GM23338 (cell line): ENCODE measurements at regions not wholly inside any gene's neighbourhood (a gene's known extent, or its start where the extent isn't known, plus 50 kb on each side); places are given as distances from the start of the nearest gene placed in this dataset.

ENCODE experiments used
- ATAC-seq: fragments of 200-7000 bp; cut with Tn5 transposase; 3 replicates; pipeline ENCODE4 v1.9.1; 2020
- DNase-seq: peaks from one replicate; pipeline ENCODE4 v3.0.0-alpha.2; 2015; ENCODE audit warnings: low spot score
- H2AFZ ChIP-seq: fragments of 200-600 bp; sonication (generic); 2 replicates; pipeline ENCODE4 v1.8.0; 2016; ENCODE audit warnings: antibody characterized with exemption, mild to moderate bottlenecking, moderate library complexity
- H3F3A ChIP-seq: fragments of 200-600 bp; sonication (generic); replicated peaks from 2 replicates; pipeline ENCODE4 v1.8.0; 2017; ENCODE audit warnings: antibody characterized with exemption, mixed run types, low read depth
- H3K27ac ChIP-seq: fragments of 200-600 bp; sonication (generic); 2 replicates; pipeline ENCODE4 v1.6.1; 2016; ENCODE audit warnings: low read depth
- H3K27me3 ChIP-seq: fragments of 200-600 bp; sonication (generic); 2 replicates; pipeline ENCODE4 v1.8.0; 2016; ENCODE audit warnings: mild to moderate bottlenecking, mixed run types, moderate library complexity; ENCODE audit not compliant: insufficient read depth
- H3K36me3 ChIP-seq: fragments of 200-600 bp; sonication (generic); 2 replicates; pipeline ENCODE4 v1.8.0; 2016; ENCODE audit warnings: mild to moderate bottlenecking; ENCODE audit not compliant: insufficient read depth
- H3K4me1 ChIP-seq: fragments of 200-600 bp; sonication (generic); 2 replicates; pipeline ENCODE4 v1.8.0; 2016; ENCODE audit warnings: mild to moderate bottlenecking, moderate library complexity; ENCODE audit not compliant: insufficient read depth
- H3K4me2 ChIP-seq: fragments of 200-600 bp; sonication (generic); 2 replicates; pipeline ENCODE4 v1.7.1; 2017; ENCODE audit warnings: mixed run types
- H3K4me3 ChIP-seq: fragments of 200-600 bp; sonication (generic); 2 replicates; pipeline ENCODE4 v1.6.1; 2016; ENCODE audit warnings: mixed run types
- H3K79me2 ChIP-seq: fragments of 200-600 bp; sonication (generic); replicated peaks from 2 replicates; pipeline ENCODE4 v1.8.0; 2017; ENCODE audit warnings: mild to moderate bottlenecking; ENCODE audit not compliant: insufficient read depth
- H3K9me2 ChIP-seq: fragments of 200-600 bp; sonication (generic); 2 replicates; pipeline ENCODE4 v1.8.0; 2017; ENCODE audit not compliant: insufficient read depth
- H4K20me1 ChIP-seq: fragments of 200-600 bp; sonication (generic); replicated peaks from 2 replicates; pipeline ENCODE4 v1.8.0; 2017; ENCODE audit warnings: mild to moderate bottlenecking; ENCODE audit not compliant: insufficient read depth
- H3K27ac Mint-ChIP-seq: 2 replicates; pipeline ENCODE4 v1.8.0; 2020; ENCODE audit warnings: inconsistent platforms, mild to moderate bottlenecking, moderate library complexity, mixed read lengths
- H3K27me3 Mint-ChIP-seq: 3 replicates; pipeline ENCODE4 v1.8.0; 2022; ENCODE audit warnings: low read depth, mild to moderate bottlenecking, moderate library complexity, mixed read lengths, inconsistent platforms; ENCODE audit not compliant: insufficient read depth, poor library complexity
- H3K36me3 Mint-ChIP-seq: 3 replicates; pipeline ENCODE4 v1.8.0; 2021; ENCODE audit warnings: low read depth, mild to moderate bottlenecking, inconsistent platforms, moderate library complexity, mixed read lengths
- H3K4me1 Mint-ChIP-seq: 3 replicates; pipeline ENCODE4 v1.8.0; 2020; ENCODE audit warnings: mild to moderate bottlenecking, inconsistent platforms, mixed read lengths
- H3K4me3 Mint-ChIP-seq: 3 replicates; pipeline ENCODE4 v1.8.0; 2021; ENCODE audit warnings: moderate library complexity, mild to moderate bottlenecking, inconsistent platforms, mixed read lengths
- H3K9me3 Mint-ChIP-seq: 3 replicates; pipeline ENCODE4 v1.8.0; 2020; ENCODE audit warnings: moderate library complexity, mild to moderate bottlenecking, inconsistent platforms, mixed read lengths
- CREB1 ChIP-seq: fragments of 250-450 bp; sonication (Bioruptor Pico); IDR thresholded peaks from 2 replicates; pipeline ENCODE4 v1.5.0; 2020; ENCODE audit warnings: low read depth, mild to moderate bottlenecking, moderate library complexity
- ZNF114 ChIP-seq: fragments of 250-450 bp; sonication (Bioruptor Pico); IDR thresholded peaks from 2 replicates; pipeline ENCODE4 v1.5.0; 2020; ENCODE audit warnings: mild to moderate bottlenecking, moderate library complexity
- TF ChIP-seq, protein P1 (sequence below): fragments of 250-450 bp; sonication (Bioruptor Pico); IDR thresholded peaks from 2 replicates; pipeline ENCODE4 v1.5.0; 2020; ENCODE audit warnings: mild to moderate bottlenecking, moderate library complexity
- TF ChIP-seq, protein P2 (sequence below), 2 experiments: fragments of 200-600 bp in 1 of 2; sonication (generic) in 1 of 2; conservative IDR thresholded peaks; 2 replicates each; pipeline versions ENCODE4 v1.5.1 to v1.6.1; 2016 to 2017; ENCODE audit warnings: antibody characterized with exemption in 2 of 2, low read depth in 2 of 2, mild to moderate bottlenecking in 2 of 2, moderate library complexity in 1 of 2

DNA sequence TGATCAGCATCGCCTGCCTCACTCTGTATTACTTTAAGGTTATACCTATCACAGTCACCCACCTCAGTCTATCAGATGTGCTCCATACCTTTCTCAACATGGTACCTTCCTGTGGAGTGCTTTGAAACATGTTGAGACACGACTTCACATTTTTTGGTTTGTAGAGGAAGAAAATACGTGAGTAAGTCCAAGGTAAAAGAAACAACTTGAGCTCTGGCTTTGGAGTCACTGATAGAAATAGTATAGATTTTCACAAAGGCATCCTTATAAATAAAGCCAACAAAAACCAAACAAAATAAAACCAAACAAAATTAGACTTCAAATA is 77.5 kb upstream of the HMHB1 start (continued):
- TF ChIP-seq, protein P1, sequence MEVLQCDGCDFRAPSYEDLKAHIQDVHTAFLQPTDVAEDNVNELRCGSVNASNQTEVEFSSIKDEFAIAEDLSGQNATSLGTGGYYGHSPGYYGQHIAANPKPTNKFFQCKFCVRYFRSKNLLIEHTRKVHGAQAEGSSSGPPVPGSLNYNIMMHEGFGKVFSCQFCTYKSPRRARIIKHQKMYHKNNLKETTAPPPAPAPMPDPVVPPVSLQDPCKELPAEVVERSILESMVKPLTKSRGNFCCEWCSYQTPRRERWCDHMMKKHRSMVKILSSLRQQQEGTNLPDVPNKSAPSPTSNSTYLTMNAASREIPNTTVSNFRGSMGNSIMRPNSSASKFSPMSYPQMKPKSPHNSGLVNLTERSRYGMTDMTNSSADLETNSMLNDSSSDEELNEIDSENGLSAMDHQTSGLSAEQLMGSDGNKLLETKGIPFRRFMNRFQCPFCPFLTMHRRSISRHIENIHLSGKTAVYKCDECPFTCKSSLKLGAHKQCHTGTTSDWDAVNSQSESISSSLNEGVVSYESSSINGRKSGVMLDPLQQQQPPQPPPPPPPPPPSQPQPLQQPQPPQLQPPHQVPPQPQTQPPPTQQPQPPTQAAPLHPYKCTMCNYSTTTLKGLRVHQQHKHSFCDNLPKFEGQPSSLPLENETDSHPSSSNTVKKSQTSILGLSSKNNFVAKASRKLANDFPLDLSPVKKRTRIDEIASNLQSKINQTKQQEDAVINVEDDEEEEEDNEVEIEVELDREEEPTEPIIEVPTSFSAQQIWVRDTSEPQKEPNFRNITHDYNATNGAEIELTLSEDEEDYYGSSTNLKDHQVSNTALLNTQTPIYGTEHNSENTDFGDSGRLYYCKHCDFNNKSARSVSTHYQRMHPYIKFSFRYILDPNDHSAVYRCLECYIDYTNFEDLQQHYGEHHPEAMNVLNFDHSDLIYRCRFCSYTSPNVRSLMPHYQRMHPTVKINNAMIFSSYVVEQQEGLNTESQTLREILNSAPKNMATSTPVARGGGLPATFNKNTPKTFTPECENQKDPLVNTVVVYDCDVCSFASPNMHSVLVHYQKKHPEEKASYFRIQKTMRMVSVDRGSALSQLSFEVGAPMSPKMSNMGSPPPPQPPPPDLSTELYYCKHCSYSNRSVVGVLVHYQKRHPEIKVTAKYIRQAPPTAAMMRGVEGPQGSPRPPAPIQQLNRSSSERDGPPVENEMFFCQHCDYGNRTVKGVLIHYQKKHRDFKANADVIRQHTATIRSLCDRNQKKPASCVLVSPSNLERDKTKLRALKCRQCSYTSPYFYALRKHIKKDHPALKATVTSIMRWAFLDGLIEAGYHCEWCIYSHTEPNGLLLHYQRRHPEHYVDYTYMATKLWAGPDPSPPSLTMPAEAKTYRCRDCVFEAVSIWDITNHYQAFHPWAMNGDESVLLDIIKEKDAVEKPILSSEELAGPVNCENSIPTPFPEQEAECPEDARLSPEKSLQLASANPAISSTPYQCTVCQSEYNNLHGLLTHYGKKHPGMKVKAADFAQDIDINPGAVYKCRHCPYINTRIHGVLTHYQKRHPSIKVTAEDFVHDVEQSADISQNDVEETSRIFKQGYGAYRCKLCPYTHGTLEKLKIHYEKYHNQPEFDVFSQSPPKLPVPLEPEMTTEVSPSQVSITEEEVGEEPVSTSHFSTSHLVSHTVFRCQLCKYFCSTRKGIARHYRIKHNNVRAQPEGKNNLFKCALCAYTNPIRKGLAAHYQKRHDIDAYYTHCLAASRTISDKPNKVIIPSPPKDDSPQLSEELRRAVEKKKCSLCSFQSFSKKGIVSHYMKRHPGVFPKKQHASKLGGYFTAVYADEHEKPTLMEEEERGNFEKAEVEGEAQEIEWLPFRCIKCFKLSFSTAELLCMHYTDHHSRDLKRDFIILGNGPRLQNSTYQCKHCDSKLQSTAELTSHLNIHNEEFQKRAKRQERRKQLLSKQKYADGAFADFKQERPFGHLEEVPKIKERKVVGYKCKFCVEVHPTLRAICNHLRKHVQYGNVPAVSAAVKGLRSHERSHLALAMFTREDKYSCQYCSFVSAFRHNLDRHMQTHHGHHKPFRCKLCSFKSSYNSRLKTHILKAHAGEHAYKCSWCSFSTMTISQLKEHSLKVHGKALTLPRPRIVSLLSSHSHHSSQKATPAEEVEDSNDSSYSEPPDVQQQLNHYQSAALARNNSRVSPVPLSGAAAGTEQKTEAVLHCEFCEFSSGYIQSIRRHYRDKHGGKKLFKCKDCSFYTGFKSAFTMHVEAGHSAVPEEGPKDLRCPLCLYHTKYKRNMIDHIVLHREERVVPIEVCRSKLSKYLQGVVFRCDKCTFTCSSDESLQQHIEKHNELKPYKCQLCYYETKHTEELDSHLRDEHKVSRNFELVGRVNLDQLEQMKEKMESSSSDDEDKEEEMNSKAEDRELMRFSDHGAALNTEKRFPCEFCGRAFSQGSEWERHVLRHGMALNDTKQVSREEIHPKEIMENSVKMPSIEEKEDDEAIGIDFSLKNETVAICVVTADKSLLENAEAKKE (CRISPR knock-in tag): no peak
- no peak for TF ChIP-seq ZNF114

DNA sequence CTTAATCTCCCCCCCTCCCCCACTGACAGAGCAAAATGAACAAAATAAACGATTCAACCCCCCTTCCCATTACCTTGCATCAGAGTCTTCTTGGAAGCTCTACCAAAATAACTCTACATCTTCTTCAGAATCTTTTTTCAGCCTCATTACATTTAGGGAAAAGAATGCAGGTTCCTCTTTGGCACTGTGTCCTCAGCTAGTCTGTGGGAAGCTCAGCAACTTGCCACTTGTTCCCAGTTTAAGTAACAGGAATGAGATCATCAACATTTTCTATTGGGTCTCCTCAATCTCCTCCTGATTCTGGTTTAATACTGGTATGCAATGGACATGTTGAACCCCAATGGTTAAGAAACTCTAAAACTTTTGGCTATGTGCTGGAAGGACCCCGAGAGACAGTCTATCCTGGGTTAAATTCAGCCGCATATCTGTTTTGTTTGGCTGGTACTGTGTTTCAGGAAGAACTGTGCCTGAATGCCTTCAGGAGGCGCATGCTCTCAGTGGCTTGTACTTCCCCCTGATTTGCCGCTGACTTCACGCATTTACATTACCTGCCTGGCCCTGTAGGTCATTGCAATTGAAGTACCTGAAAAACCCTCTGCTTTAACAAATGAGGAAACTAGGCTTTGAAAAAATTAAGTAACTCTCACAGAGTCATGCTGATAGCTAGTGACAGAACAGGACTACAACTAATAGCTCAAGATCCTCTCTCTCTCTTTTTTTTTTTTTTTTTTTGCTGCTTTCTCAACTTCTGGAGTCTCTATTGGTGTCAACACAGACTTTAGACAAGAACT is 78.1 kb upstream of the HMHB1 start:
- Mint-ChIP-seq H3K4me3 (no peak overlapping the region), H3K9me3 (no peaks in the 10 kb centered on the region), H3K27ac (no peak overlapping the region), H3K36me3 (no peaks in the 10 kb centered on the region), H3K27me3 (no peaks in the 10 kb centered on the region), H3K4me1 (peaks cover 17% of the 10 kb centered on the region)
- Histone ChIP-seq H3K9me2 (0 out of 2 replicates have a peak, but pooled peaks cover 4% of the 10 kb centered on the region), H3F3A (no peaks in the 10 kb centered on the region), H4K20me1 (no peaks in the 10 kb centered on the region), H3K27ac (no peak overlapping the region), H3K4me3 (no peak overlapping the region), H3K27me3 (no peaks in the 10 kb centered on the region), H3K36me3 (no peaks in the 10 kb centered on the region), H3K4me2 (no peak overlapping the region), H3K79me2 (no peaks in the 10 kb centered on the region), H2AFZ (peak overlapping the region; percentile 3; the same call in 1 of the 2 replicates), H3K4me1 (peaks cover 10% of the 10 kb centered on the region)
- peak; percentile 44 for DNase-seq
- TF ChIP-seq, protein P2, sequence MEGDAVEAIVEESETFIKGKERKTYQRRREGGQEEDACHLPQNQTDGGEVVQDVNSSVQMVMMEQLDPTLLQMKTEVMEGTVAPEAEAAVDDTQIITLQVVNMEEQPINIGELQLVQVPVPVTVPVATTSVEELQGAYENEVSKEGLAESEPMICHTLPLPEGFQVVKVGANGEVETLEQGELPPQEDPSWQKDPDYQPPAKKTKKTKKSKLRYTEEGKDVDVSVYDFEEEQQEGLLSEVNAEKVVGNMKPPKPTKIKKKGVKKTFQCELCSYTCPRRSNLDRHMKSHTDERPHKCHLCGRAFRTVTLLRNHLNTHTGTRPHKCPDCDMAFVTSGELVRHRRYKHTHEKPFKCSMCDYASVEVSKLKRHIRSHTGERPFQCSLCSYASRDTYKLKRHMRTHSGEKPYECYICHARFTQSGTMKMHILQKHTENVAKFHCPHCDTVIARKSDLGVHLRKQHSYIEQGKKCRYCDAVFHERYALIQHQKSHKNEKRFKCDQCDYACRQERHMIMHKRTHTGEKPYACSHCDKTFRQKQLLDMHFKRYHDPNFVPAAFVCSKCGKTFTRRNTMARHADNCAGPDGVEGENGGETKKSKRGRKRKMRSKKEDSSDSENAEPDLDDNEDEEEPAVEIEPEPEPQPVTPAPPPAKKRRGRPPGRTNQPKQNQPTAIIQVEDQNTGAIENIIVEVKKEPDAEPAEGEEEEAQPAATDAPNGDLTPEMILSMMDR (conservative IDR thresholded peaks at IDR 0.05; ENCODE audit: low read depth in 2 of 2): 0 out of 4 replicates have a peak, but pooled peaks of 1 of the 2 experiments have one; percentile 19
- TF ChIP-seq CREB1 (CRISPR knock-in tag): no peak
- ATAC-seq: peak; percentile 78
